Neural progenitor cell (in vitro differentiated cells): ENCODE measurements at regions not wholly inside any gene's neighbourhood (a gene's known extent, or its start where the extent isn't known, plus 50 kb on each side); places are given as distances from the start of the nearest gene placed in this dataset.
"Not testable (repeated sequence)": the region's sequence is repeated elsewhere in the genome, so short reads cannot be mapped to it uniquely, and the experiment has no call there.

Source experiments
- DNase-seq: peaks from one replicate; pipeline ENCODE4 v3.0.0-alpha.2; 2016; ENCODE audit warnings: low spot score
- H2AFZ ChIP-seq: fragments of 200-600 bp; sonication (generic); replicated peaks from 2 replicates; pipeline ENCODE4 v1.6.1; 2016; ENCODE audit warnings: antibody characterized with exemption
- H3F3A ChIP-seq: fragments of 200-600 bp; sonication (generic); 2 replicates; pipeline ENCODE4 v1.6.1; 2016; ENCODE audit warnings: antibody characterized with exemption, low read depth
- H3K27ac ChIP-seq: fragments of 200-600 bp; sonication (generic); 2 replicates; pipeline ENCODE4 v1.5.1; 2016; ENCODE audit warnings: mild to moderate bottlenecking
- H3K27me3 ChIP-seq: fragments of 200-600 bp; sonication (generic); 2 replicates; pipeline ENCODE4 v1.6.1; 2016; ENCODE audit warnings: mild to moderate bottlenecking, moderate library complexity
- H3K36me3 ChIP-seq: fragments of 200-600 bp; sonication (generic); 2 replicates; pipeline ENCODE4 v1.5.1; 2016
- H3K4me1 ChIP-seq: fragments of 200-600 bp; sonication (generic); 2 replicates; pipeline ENCODE4 v1.6.1; 2016; ENCODE audit warnings: mixed run types
- H3K4me2 ChIP-seq: fragments of 200-600 bp; sonication (generic); 2 replicates; pipeline ENCODE4 v1.6.1; 2016
- H3K4me3 ChIP-seq: fragments of 200-600 bp; sonication (generic); 2 replicates; pipeline ENCODE4 v1.5.1; 2016
- H3K79me2 ChIP-seq: fragments of 200-600 bp; sonication (generic); 2 replicates; pipeline ENCODE4 v1.6.1; 2016; ENCODE audit warnings: low read depth
- H3K9ac ChIP-seq: fragments of 200-600 bp; sonication (generic); 2 replicates; pipeline ENCODE4 v1.6.1; 2016
- H3K9me3 ChIP-seq: fragments of 200-600 bp; sonication (generic); 2 replicates; pipeline ENCODE4 v1.5.1; 2016; ENCODE audit warnings: low read depth
- H4K20me1 ChIP-seq: fragments of 200-600 bp; sonication (generic); 2 replicates; pipeline ENCODE4 v1.6.1; 2016; ENCODE audit warnings: low read depth
- H3K27ac Mint-ChIP-seq: 3 replicates; pipeline ENCODE4 v1.8.0; 2021; ENCODE audit warnings: mixed read lengths
- H3K27me3 Mint-ChIP-seq: 2 replicates; pipeline ENCODE4 v1.8.0; 2022; ENCODE audit warnings: low read depth, mild to moderate bottlenecking, inconsistent platforms, moderate library complexity, mixed read lengths; ENCODE audit not compliant: insufficient read depth
- H3K36me3 Mint-ChIP-seq: 3 replicates; pipeline ENCODE4 v1.8.0; 2021; ENCODE audit warnings: mixed read lengths
- H3K4me1 Mint-ChIP-seq: 3 replicates; pipeline ENCODE4 v1.8.0; 2021; ENCODE audit warnings: mixed read lengths
- H3K4me3 Mint-ChIP-seq: 3 replicates; pipeline ENCODE4 v1.8.0; 2021; ENCODE audit warnings: mild to moderate bottlenecking, moderate library complexity, mixed read lengths
- H3K9me3 Mint-ChIP-seq: 3 replicates; pipeline ENCODE4 v1.8.0; 2020; ENCODE audit warnings: mixed read lengths
- EZH2 ChIP-seq: fragments of 200-600 bp; sonication (generic); IDR thresholded peaks from 2 replicates; pipeline ENCODE4 v1.6.1; 2017; ENCODE audit warnings: antibody characterized with exemption, mild to moderate bottlenecking, moderate library complexity
- EZH2phosphoT487 ChIP-seq: fragments of 200-600 bp; sonication (generic); IDR thresholded peaks from 2 replicates; pipeline ENCODE4 v1.6.1; 2017; ENCODE audit warnings: antibody characterized with exemption
- TF ChIP-seq, protein P1 (sequence below): fragments of 200-600 bp; sonication (generic); IDR thresholded peaks from 2 replicates; pipeline ENCODE4 v1.5.1; 2017; ENCODE audit warnings: antibody characterized with exemption, mild to moderate bottlenecking

DNA sequence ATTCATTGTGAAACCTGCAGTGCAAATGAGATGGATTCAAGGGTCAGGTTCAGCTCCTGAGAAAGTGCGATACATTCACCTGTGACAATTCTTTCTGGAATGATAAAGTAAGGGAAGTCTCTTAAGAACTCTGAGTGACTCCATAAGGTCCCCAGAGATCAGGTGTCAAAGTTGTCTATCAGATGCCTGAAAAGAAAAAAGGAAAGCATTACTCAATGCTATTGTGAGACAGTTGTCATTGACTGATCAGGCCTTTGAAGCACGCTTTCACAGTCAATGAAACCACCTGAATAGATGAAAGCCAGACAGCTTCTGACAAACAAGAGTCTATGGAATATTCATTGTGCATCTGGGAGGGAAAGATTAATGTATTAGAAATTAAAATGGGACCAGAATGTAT lies 252.7 kb upstream of the GALNT5 start:
- H3K4me1 ChIP-seq = no peaks in the 10 kb centered on the region
- TF ChIP-seq, protein P1, sequence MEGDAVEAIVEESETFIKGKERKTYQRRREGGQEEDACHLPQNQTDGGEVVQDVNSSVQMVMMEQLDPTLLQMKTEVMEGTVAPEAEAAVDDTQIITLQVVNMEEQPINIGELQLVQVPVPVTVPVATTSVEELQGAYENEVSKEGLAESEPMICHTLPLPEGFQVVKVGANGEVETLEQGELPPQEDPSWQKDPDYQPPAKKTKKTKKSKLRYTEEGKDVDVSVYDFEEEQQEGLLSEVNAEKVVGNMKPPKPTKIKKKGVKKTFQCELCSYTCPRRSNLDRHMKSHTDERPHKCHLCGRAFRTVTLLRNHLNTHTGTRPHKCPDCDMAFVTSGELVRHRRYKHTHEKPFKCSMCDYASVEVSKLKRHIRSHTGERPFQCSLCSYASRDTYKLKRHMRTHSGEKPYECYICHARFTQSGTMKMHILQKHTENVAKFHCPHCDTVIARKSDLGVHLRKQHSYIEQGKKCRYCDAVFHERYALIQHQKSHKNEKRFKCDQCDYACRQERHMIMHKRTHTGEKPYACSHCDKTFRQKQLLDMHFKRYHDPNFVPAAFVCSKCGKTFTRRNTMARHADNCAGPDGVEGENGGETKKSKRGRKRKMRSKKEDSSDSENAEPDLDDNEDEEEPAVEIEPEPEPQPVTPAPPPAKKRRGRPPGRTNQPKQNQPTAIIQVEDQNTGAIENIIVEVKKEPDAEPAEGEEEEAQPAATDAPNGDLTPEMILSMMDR = no peak
- TF ChIP-seq EZH2 = no peak
- TF ChIP-seq EZH2phosphoT487 = no peak
- no peak overlapping the region for H2AFZ ChIP-seq
- Mint-ChIP-seq H3K4me1 (peaks cover 11% of the 10 kb centered on the region), H3K4me3 (no peak overlapping the region), H3K27ac (no peak overlapping the region), H3K36me3 (no peaks in the 10 kb centered on the region), H3K9me3 (peaks cover 5% of the 10 kb centered on the region), H3K27me3 (peaks cover 5% of the 10 kb centered on the region)
- no peak overlapping the region for H3K4me3 ChIP-seq
- no peaks in the 10 kb centered on the region for H3F3A ChIP-seq
- no peaks in the 10 kb centered on the region for H3K27me3 ChIP-seq
- no peak overlapping the region for H3K9ac ChIP-seq
- H3K79me2 ChIP-seq = no peaks in the 10 kb centered on the region
- H3K9me3 ChIP-seq = no peaks in the 10 kb centered on the region
- H3K36me3 ChIP-seq = no peaks in the 10 kb centered on the region
- no peak for DNase-seq
- H3K4me2 ChIP-seq = no peak overlapping the region
- H3K27ac ChIP-seq = no peak overlapping the region
- no peaks in the 10 kb centered on the region for H4K20me1 ChIP-seq

DNA sequence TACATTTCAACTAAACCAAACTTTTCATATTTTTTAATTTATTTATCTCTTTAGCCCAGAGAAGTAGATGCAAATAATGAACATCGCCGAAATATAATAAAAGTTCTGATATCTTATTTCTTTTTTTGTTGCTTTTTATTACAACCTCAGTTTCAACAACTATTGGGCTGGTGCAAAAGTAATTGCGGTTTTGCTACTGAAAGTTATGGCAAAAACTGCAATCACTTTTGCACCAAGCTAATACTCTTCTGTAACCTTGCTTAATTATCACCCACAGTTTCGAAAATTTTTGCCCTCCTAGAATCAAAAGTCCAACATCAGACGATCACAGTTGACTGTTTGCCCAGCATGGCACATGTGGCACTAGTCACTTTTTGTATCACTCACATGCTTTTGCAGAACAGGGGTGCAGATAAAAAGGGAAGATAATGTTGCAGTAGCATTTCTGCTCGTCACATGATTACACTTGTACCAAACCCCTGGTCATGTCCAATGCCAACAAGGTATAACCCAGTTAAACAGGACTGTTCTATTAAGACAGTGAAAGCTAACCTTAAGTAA lies 242.4 kb upstream of the GALNT5 start:
- Mint-ChIP-seq H3K27ac (no peak overlapping the region), H3K9me3 (peaks cover 3% of the 10 kb centered on the region), H3K4me3 (no peak overlapping the region), H3K36me3 (no peaks in the 10 kb centered on the region), H3K27me3 (no peaks in the 10 kb centered on the region), H3K4me1 (no peaks in the 10 kb centered on the region)
- no peak for DNase-seq
- H2AFZ ChIP-seq = no peak overlapping the region
- H3K27ac ChIP-seq = no peak overlapping the region
- no peak overlapping the region for H3K4me2 ChIP-seq
- no peak overlapping the region for H3K4me3 ChIP-seq
- TF ChIP-seq, protein P1 = no peak
- TF ChIP-seq EZH2 = no peak
- no peak for TF ChIP-seq EZH2phosphoT487
- no peaks in the 10 kb centered on the region for H4K20me1 ChIP-seq
- H3K36me3 ChIP-seq = no peaks in the 10 kb centered on the region
- no peaks in the 10 kb centered on the region for H3K27me3 ChIP-seq
- H3K9ac ChIP-seq = no peak overlapping the region
- H3K79me2 ChIP-seq = no peaks in the 10 kb centered on the region
- no peaks in the 10 kb centered on the region for H3K9me3 ChIP-seq
- no peaks in the 10 kb centered on the region for H3F3A ChIP-seq
- H3K4me1 ChIP-seq = no peaks in the 10 kb centered on the region

DNA sequence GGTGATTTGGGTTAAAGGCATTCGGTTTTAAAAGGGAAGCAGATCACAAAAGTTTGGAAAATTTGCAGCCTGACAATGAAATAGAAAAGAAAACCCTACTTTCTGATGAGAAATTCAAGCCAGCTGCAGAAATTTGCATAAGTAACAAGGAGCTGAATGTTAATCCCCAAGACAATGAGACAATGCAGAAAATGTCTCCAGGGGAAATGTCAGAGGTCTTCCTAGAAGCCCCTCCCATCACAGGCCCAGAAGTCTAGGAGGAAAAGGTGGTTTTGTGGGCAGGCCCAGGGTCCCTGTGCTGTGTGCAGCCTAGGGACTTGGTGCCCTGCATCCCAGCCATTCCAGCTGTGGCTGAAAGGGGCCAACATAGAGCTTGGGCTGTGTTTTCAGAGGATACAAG lies 234.2 kb upstream of the GALNT5 start:
- H3K4me3 ChIP-seq, H3K36me3 ChIP-seq, H3K27me3 ChIP-seq, H3K4me1 Mint-ChIP-seq, H3K4me2 ChIP-seq, H3K27me3 Mint-ChIP-seq, H2AFZ ChIP-seq, H3K9me3 ChIP-seq, H3K4me3 Mint-ChIP-seq, H3K4me1 ChIP-seq, H3K9ac ChIP-seq, H3K79me2 ChIP-seq, H4K20me1 ChIP-seq, H3K36me3 Mint-ChIP-seq, H3F3A ChIP-seq, H3K27ac Mint-ChIP-seq: not testable (repeated sequence)
- DNase-seq = peak; percentile 37
- H3K9me3 Mint-ChIP-seq = peaks cover 11% of the 10 kb centered on the region
- H3K27ac ChIP-seq = peak overlapping the region; percentile 70

DNA sequence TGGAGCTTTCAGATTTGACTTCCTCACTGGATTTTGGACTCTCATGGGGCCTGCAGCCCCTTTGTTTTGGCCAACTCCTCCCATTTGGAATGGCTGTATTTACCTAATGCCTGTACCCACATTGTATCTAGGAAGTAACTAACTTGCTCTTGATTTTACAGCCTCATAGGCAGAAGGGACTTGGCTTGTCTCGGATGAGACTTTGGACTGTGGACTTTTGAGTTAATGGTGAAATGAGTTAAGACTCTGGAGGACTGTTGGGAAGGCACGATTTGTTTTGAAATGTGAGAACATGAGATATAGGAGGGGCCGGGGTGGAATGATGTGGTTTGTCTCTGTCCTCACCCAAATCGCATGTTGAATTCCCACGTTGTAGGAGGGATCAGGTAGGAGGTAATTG lies 233.4 kb upstream of the GALNT5 start:
- H3F3A ChIP-seq = no peaks in the 10 kb centered on the region
- H3K27me3 Mint-ChIP-seq = peaks cover 4% of the 10 kb centered on the region
- H3K36me3 ChIP-seq = no peaks in the 10 kb centered on the region
- peaks cover 2% of the 10 kb centered on the region for H3K4me1 Mint-ChIP-seq
- no peaks in the 10 kb centered on the region for H4K20me1 ChIP-seq
- no peak overlapping the region for H3K27ac Mint-ChIP-seq
- DNase-seq = no peak
- peaks cover 11% of the 10 kb centered on the region for H3K9me3 Mint-ChIP-seq
- H3K4me1 ChIP-seq = peaks cover 4% of the 10 kb centered on the region
- no peaks in the 10 kb centered on the region for H3K27me3 ChIP-seq
- no peaks in the 10 kb centered on the region for H3K9me3 ChIP-seq
- H3K4me2 ChIP-seq = no peak overlapping the region
- no peak overlapping the region for H2AFZ ChIP-seq
- H3K9ac ChIP-seq = no peak overlapping the region
- no peak overlapping the region for H3K27ac ChIP-seq
- H3K79me2 ChIP-seq = no peaks in the 10 kb centered on the region
- no peaks in the 10 kb centered on the region for H3K36me3 Mint-ChIP-seq
- no peak overlapping the region for H3K4me3 ChIP-seq
- TF ChIP-seq EZH2 = no peak
- TF ChIP-seq, protein P1 = no peak
- TF ChIP-seq EZH2phosphoT487 = no peak
- H3K4me3 Mint-ChIP-seq = no peak overlapping the region
